Fibroblast of villous mesenchyme (primary cell): ENCODE measurements at regions not wholly inside any gene's neighbourhood (a gene's known extent, or its start where the extent isn't known, plus 50 kb on each side); places are given as distances from the start of the nearest gene placed in this dataset.

Source experiments
- DNase-seq: peaks from one replicate; pipeline ENCODE4 v3.0.0-alpha.2; 2010; ENCODE audit warnings: low read depth
- H3K4me3 ChIP-seq: 2 replicates; pipeline ENCODE4 v1.5.1; 2011; ENCODE audit warnings: low read depth, mild to moderate bottlenecking, low read length
- CTCF ChIP-seq: IDR thresholded peaks from 2 replicates; pipeline ENCODE4 v1.5.1; 2012; ENCODE audit warnings: low read depth, mild to moderate bottlenecking, low read length; ENCODE audit not compliant: insufficient read depth

- no peak for TF ChIP-seq CTCF
- H3K4me3 ChIP-seq: no peak overlapping the region
- no peak for DNase-seq
Measured at GRCh38 chr2:39517622-39518021, 80.5 kb upstream of the MAP4K3 start.

GRCh38 chr2:39519886-39520285 is 82.8 kb upstream of the MAP4K3 start:
- no peak for TF ChIP-seq CTCF
- H3K4me3 ChIP-seq: no peak overlapping the region
- DNase-seq: no peak

- H3K4me3 ChIP-seq: no peak overlapping the region
- no peak for TF ChIP-seq CTCF
- peak; percentile 26 for DNase-seq
Measured at GRCh38 chr2:39521876-39522517, 84.9 kb upstream of the MAP4K3 start.

GRCh38 chr2:39522518-39522877 is 85.4 kb upstream of the MAP4K3 start:
- TF ChIP-seq CTCF: no peak
- no peak overlapping the region for H3K4me3 ChIP-seq
- no peak for DNase-seq

- no peak overlapping the region for H3K4me3 ChIP-seq
- peak; percentile 90 for DNase-seq
- no peak for TF ChIP-seq CTCF
Measured at GRCh38 chr2:39523308-39524044, 86.4 kb upstream of the MAP4K3 start.

GRCh38 chr2:39524061-39524460 is 87.0 kb upstream of the MAP4K3 start:
- TF ChIP-seq CTCF: no peak
- DNase-seq: peak; percentile 89
- no peak overlapping the region for H3K4me3 ChIP-seq
